GM19351 (cell line): ENCODE measurements at regions not wholly inside any gene's neighbourhood (a gene's known extent, or its start where the extent isn't known, plus 50 kb on each side); places are given as distances from the start of the nearest gene placed in this dataset.
"Not testable (repeated sequence)": the region's sequence is repeated elsewhere in the genome, so short reads cannot be mapped to it uniquely, and the experiment has no call there.

Experiments used
- ATAC-seq: cut with Tn5 transposase; IDR thresholded peaks from one replicate; pipeline ENCODE4 v1.9.1; 2021; ENCODE audit warnings: mild to moderate bottlenecking, moderate library complexity; ENCODE audit not compliant: unreplicated experiment

DNA sequence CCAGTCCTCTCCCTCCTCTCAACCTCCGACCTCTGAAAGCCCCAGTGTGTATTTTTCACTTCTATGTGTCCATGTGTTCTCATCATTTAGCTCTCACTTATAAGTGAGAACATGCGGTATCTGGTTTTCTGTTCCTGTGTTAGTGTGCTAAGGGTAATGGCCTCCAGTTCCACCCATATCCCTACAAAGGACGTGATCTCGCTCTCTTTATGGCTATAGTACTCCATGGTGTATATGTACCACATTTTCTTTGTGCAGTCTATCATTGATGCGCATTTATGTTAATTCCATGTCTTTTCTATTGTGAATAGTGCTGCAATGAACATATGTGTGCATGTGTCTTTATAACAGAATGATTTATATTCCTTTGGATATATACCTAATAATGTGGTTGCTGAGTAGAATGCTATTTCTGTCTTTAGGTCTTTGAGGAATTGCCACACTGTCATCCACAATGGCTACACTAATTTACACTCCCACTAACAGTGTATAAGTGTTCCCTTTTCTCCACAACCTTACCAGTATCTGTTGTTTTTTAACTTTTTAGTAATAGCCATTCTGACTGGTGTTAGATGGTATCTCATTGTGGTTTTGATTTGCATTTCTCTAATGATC, 749.3 kb upstream of the ARRDC3 start:
- ATAC-seq = not testable (repeated sequence)

DNA sequence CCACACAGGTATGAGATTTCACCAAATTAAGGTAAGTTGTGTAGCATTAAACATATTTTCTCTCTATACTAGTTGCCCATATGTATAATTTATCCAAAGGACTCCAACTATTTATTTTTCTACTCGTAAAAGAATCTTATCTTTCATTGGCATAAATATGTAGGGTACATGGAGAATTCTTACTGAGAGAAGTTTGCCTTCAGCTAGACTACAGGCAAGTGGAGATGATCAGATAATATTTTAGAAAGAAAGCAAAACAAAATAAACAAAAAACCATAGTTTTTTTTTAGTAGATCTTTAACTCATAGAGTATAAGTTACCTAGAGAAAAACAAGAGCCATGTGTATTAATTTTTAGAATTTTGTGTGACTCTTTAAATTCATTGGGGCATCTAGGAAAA, 743.1 kb upstream of the ARRDC3 start:
- ATAC-seq = no peak

DNA sequence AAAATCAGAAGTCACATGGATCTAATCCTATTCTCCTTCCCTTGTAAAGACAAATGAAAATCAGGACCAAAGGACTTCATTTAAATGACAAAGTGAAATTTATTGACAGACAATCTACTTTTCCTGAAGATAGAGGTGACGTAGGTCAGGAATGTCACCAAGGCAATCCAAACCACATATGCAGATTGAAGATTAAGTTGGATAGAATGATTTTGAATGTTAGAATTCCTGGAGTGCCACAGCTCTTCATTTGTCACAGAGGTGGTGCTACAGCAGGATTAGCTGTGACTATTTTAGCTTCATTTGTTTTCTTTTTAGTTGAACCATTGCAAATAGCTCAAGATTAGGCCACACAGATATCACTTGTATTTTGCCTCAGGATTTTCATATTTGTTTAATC, 736.0 kb upstream of the ARRDC3 start:
- no peak for ATAC-seq

DNA sequence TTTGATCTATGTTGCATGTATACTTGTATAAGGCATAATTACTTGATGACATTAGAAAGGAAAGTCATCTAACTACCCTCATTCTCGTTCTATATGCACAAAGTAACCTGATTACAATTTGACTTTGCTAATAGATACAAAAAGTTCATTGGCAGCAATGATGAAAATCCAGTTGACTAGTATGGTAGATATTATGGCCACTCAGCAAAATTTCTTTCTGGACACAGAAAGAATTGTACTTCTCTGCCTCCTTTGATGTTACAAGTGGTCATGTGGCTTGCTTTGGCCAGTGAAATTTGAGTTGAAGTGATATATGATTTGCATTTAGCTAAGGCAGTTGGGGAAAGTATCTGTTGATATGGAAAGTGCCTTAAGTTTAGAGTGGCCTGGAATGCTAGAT, 723.7 kb upstream of the ARRDC3 start:
- ATAC-seq = no peak

DNA sequence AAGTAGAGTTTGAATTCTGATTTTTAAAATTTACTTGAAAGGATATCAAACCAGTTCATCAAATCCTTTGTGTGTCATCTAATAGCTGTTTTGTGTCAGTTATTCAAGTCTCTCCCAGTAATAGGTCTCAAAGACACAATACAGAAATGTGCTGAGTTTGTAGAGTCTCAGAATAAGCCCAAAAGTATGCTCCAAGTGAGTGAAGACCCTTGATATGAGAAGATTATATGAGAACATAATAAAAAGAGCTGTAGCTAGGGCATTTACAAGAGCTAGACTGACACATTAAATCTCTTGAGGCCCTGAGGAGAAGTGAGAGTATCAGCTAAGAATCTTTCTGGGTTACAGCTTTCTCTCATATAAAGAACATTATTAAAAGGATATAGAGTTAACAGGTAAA, 721.0 kb upstream of the ARRDC3 start:
- no peak for ATAC-seq

DNA sequence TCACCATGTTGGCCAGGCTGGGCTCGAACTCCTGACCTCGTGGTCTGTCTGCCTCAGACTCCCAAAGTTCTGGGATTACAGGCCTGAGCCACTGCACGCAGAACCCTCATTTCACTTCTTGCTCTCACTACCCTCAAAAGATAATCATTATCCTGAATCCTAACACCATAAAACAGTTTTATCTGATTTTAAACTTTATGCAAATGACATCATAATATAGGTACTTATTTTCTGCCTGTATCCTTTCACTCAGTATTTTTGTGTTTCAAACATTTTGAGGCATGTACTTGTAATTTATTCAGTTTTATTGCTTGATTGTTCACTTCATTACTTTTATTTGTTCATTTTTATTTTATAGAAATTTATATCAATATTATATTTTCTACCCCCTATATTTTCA, 719.2 kb upstream of the ARRDC3 start:
- ATAC-seq = no peak

DNA sequence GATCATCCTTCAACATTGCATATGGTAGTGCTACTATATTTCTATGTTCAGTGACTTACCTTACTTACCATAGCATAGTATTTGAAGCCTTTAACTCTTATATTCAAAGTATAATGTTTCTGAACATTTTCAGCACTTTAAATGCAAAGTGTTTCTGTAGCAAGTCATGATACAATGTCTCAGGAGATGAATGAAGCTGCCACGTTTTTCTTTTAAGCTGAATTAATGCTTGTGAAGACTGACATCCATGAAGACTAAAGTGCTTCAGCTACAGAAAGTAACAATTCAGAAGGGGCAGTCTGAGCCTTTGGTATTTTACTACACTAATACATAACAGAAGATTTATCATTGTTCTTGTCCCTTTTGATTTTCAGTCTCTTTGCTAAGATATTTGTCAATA, 709.1 kb upstream of the ARRDC3 start:
- no peak for ATAC-seq

DNA sequence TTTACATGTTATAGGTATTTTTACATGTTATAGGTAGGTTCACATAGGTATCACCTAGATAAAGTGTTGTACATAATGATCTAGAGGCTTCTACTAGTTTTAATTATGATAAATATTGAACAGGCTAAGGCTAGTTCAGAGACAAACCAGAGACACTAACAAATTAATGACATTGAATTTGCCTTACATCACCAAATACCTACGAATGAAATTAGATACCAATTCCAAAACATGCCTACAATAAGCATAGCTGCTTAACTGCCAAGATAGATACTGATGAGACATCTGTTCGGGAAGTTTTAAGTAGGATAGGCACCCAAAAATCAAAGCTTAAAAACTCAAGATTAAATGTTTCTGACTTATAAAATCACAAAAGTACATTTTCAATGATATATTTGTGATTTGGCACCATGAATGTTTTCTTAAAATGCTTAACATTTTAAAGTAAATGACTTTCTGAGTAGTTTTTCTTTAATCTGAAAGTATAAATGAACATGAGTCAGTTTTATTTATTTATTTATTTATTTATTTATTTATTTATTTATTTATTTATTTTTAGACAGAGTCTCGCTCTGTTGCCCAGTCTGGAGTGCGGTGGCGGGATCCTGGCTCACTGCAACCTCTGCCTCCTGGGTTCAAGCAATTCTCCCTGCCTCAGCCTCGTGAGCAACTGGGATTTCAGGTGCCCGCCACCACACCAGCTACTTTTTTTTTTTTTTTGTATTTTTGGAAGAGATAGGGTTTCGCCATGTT, 703.1 kb upstream of the ARRDC3 start:
- no peak for ATAC-seq

DNA sequence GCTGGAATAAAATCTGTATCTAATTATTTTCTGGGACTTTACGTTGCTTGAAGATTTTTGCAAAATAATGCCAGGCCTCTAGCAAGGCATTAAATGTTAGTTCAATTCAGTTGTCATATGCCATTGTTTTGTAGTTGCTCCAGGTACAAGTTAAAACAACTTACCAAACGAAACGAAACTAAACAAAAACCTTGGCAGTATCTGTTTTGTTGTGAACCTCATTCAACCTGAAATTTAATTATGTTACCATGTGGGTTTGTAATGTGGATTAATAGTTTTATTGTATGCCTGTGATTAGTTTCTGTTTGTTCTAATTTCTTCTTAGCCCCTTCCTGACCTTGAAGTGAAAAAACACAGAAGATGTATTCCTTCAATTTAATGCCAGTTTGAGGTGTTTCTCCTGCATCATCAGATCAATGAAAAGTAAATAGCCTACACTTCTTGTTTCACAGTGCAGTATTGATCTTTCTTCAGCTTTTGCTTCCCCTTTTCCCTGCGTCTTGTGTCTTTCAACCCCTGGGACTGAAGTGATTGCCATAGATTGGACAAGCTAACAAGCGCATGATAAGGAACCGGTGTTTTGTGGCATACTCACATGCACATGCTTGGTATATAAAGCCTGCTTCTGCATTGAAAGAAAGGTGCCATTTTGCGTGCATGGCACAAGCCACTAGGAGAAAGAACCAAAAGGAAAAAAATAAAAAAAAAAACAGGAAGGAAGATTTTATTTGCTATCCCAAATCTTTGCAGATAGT, 699.0 kb upstream of the ARRDC3 start:
- no peak for ATAC-seq

DNA sequence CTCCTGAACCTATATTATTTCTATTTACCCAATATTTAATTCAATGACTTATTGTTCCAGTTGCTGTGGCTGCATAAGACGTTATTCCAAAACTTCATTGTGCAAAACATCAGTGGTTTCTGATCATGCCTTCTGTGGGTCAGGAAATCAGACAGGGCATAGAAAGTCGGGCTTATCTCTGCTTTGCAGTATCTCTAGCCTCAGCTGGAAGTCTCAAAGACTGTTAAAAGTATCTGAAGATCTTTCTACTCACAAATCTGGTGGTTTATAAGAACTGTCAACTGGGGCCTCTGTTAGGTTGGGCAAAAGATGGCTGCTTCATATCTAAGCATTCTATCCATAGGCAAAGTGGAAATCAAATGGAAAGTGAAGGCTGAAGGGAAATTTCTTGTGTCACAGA, 687.7 kb upstream of the ARRDC3 start:
- no peak for ATAC-seq

DNA sequence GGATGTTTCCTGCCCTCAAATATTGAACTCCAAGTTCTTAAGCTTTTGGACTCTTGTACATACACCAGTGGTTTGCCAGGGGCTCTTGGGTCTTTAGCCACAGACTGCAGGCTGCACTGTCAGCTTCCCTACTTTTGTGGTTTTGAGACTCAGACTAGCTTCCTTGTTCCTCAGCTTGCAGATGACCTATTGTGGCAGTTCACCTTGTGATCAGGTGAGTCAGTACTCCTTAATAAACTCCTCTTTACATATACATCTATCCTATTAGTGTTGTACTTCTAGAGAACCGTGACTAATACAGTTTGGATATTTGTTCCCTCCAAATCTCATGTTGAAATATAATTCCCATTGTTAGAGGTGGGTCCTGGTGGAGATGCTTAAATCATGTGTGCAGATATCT, 681.9 kb upstream of the ARRDC3 start:
- ATAC-seq = no peak

DNA sequence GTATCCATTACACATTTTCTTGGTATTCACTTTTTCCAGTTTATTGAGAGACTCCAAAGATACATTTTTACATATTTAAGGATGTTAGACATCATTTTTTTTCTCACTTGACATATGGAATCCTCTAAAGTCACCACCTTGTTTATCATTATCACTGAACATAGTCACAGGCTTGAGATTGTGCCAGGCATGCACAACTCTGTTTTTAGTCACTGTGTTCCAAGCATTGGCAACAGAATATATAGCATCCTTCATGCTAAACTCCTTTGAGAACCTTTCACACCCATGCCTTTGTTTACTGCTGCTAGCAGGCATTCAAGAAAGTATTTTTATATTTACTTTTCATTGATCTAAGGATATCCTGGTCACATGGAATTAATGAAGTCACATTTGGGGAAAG, 668.6 kb upstream of the ARRDC3 start:
- ATAC-seq = no peak

DNA sequence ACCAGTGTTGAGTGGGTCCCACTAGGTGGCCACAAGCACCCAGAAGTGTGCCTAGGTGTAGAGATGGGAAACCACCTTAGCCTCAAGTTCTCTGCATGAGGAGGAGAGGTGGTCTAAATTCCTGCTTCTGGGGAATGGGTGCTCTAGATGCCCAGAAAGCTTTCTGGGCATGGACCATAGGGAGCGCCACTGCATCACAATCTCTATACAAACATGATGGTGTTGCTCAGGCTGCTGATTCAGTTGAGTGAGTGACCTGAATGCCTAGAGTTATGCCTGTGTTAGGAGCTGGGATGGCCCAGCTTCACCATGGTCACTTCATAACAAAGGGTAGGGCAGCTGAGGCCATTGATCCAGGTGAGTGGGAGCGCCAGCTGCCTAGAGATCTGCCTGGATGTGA, 667.9 kb upstream of the ARRDC3 start:
- ATAC-seq = no peak

DNA sequence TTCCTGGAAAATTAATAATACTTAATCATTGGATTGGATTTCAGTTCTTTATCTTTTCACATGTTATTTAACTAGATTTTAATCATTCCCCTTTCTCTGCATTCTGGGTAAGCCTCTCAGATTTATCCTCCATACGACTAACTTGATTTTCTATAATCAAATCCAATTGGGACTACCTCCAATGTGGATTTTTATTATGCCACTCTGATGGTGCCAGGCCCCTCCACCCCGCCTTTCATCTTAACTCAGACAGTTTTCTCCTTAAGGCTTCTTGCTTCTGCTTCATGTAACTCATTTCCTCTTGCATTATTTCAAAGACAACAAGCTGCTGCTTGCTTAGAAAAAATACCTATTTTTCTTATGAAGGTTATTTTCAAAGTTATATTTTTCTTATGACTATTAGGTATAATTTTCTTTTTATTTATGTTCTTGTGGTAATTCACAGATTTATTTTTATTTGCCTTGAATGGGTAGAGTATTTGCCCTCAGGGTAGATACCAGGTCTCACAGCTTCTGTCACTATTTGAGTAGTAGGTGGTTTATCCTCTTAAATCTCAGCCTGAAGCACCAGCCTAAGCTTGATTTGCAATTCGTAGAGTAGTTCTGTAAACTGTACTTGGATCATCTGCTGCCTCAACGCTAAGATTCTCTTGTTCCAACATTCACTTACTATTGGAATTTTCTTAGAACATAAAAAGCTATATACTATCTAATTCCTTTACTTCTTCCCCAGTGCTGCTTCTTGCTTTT, 659.0 kb upstream of the ARRDC3 start:
- no peak for ATAC-seq

DNA sequence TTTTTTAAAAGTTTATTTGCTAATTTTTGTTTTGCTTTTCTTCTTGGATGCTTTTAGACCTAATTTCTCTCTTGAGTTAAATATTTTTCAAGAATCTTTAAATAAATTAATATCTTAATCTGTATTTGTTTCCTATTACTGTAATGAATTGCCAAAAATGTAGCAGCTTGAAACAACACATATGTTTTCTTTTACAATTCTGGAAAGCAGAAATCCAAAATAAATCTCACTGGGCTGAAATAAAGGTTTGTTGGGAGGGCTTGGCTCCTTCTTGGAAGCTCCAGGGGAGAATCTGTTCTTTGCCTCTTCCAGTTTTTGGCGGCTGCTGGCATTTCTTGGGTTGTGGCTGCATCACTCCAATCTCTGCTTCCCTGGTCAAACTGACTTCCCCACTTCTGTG, 658.1 kb upstream of the ARRDC3 start:
- ATAC-seq = no peak

DNA sequence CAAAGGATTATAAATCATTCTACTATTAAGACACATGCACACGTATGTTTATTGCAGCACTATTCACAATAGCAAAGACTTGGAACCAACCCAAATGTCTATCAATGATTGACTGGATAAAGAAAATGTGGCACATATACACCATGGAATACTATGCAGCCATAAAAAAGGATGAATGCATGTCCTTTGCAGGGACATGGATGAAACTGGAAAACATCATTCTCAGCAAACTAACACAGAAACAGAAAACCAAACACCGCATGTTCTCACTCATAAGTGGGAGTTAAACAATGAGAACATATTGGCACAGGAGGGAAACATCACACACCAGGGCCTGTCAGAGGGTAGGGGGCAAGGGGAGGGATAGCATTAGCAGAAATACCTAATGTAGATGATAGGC, 646.7 kb upstream of the ARRDC3 start:
- not testable (repeated sequence) for ATAC-seq

DNA sequence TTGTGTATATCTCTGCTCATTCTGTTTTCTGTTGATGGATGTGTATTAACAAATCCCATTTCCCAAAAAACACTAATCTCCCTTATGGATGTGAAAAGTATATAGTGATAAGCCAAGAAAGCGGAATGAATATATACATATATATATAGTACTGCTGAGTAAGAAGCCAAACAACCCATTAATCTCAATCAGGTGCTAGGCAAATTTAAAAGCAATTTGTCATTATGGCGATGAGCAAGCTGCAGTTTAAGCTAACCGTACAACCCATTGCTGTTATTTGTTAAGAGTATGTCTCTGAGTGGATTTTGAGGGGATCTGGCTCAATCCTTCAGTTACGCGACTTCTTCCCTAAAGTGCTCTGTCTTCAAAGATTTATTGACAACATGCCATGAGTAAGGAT, 640.4 kb upstream of the ARRDC3 start:
- no peak for ATAC-seq

DNA sequence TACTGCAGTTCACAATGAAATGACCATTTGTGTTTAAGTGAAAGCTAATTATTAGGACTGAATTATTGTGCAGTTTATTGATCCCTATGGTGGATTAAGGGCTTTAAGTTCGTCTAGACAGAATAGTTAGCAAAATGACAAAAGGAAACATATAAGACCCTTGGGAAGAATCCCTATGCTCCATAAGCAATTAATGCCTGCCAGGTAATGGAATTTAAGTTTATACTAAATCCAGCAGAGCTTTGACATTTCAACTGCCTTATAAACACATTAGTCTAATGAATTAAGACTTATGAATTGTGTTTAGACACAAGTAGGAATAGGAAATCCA, 640.0 kb upstream of the ARRDC3 start:
- ATAC-seq = no peak

DNA sequence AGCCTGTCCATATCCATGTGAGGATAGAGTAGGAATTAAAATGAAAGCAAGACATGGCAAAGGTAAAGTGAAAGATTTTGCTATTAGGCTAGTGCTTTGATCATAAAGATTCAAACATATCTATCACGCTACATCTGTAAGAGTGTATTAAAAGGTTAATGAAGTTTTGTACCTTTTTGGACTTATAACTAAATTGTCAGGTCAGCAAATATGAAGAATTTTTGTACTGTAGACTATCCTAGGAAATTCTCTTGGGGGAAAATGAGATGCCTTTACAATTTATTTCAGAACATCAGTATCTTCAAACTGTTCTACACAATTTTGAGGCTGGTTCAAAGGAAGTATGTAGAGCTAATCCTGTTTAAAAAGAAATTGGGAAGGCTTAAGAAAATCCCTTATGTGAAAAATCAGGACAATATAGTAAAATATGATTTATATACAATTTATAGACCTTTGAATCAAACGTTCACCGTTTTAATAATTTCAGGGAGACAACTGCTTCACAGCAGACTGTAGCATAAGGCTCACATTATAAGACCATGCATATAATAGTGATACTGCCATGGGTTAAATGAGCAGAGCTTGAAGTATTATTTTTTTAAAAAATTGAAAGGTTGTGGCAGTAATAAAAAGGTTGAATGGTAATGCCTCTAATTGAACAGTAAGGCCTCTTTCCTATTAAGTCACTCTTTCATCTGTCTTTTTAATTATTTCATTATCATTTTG, 639.5 kb upstream of the ARRDC3 start:
- no peak for ATAC-seq

DNA sequence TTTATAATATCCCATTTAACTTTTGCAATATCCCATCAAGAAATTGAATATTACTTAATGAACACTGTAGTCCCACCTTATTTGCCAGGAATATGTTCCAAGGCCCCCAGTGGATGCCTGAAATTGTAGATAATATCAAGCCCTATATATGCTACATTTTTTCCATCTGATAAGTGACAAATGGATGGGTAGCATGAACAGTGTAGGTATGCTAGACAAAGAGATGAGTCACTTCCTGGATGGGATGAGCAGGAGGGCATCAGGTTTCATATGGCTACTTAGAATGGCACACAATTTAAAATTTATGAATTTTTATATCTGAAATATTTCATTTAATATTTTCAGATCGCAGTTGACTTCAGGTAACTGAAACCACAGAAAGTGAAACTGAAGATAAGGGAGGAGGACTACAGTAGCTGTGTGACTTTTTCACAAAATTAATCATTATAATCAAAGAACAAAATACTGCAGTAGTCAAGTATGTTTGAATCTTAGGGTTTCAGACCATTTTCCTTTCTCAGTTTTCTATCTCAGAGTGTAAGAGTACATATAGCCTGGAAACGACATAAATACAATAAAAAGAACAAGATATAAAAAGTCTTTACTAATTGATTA, 636.4 kb upstream of the ARRDC3 start:
- ATAC-seq = no peak

DNA sequence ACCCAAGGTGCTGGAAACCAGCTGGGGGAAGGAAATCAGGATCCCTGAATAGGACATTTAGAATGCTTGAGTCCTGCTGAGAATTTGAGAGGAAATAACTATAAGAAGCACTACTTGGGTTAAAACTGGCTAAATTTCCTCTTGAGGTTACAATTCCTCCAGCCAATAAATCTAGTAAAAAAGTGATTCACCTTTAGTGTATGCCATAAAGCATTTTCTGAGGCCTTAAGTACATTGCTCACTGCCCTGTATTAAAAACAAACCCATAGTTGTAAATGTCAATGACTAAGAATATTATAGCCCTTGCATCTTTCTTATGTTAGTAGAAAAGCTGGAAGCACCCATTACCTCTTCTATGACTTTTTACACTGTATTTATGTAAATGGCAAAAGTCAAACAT, 634.7 kb upstream of the ARRDC3 start:
- ATAC-seq = no peak
